Liver (tissue), 7 donors: ENCODE measurements at regions not wholly inside any gene's neighbourhood (a gene's known extent, or its start where the extent isn't known, plus 50 kb on each side); places are given as distances from the start of the nearest gene placed in this dataset.
"Not testable (repeated sequence)": the region's sequence is repeated elsewhere in the genome, so short reads cannot be mapped to it uniquely, and the experiment has no call there.

Experiments
- DNase-seq: peaks from one replicate; pipeline ENCODE4 v3.0.0-alpha.2; 2017; ENCODE audit warnings: low spot score
- H3K27ac ChIP-seq, 2 donors: one replicate each; pipeline ENCODE4 v1.7.0; 2013; ENCODE audit warnings: inconsistent platforms in 2 of 2, low read length in 2 of 2, control low read depth in 1 of 2, low read depth in 1 of 2, mild to moderate bottlenecking in 1 of 2
- H3K27me3 ChIP-seq, 4 donors: one replicate each; pipeline versions ENCODE4 v1.6.1 to v1.7.0; 2013; ENCODE audit warnings: low read length in 3 of 4, inconsistent platforms in 1 of 4, mild to moderate bottlenecking in 1 of 4, moderate library complexity in 1 of 4; ENCODE audit not compliant: control insufficient read depth in 4 of 4, insufficient read depth in 4 of 4
- H3K36me3 ChIP-seq, 4 donors: one replicate each; pipeline versions ENCODE4 v1.6.1 to v1.7.0; 2013; ENCODE audit warnings: low read length in 3 of 4, mild to moderate bottlenecking in 3 of 4, low read depth in 1 of 4, moderate library complexity in 1 of 4; ENCODE audit not compliant: control insufficient read depth in 4 of 4, insufficient read depth in 3 of 4
- H3K4me1 ChIP-seq, 4 donors: one replicate each; pipeline versions ENCODE4 v1.6.1 to v1.7.0; 2013; ENCODE audit warnings: low read length in 3 of 4, mild to moderate bottlenecking in 3 of 4, moderate library complexity in 1 of 4; ENCODE audit not compliant: control insufficient read depth in 4 of 4, insufficient read depth in 4 of 4
- H3K4me3 ChIP-seq, 3 donors: one replicate each; pipeline versions ENCODE4 v1.6.1 to v1.7.0; 2013; ENCODE audit warnings: low read length in 3 of 3, control low read depth in 1 of 3, low read depth in 1 of 3, mild to moderate bottlenecking in 1 of 3
- H3K9ac ChIP-seq, 2 donors: one replicate each; pipeline ENCODE4 v1.7.0; 2013; ENCODE audit warnings: low read length in 2 of 2, mild to moderate bottlenecking in 2 of 2, moderate library complexity in 2 of 2, control low read depth in 1 of 2, low read depth in 1 of 2
- H3K9me3 ChIP-seq, 4 donors: one replicate each; pipeline versions ENCODE4 v1.6.1 to v1.7.0; 2013; ENCODE audit warnings: low read length in 3 of 4; ENCODE audit not compliant: control insufficient read depth in 4 of 4
- ATF3 ChIP-seq: IDR thresholded peaks from 2 replicates; pipeline ENCODE4 v1.6.1; 2016; ENCODE audit warnings: antibody characterized with exemption
- EGR1 ChIP-seq, 2 donors: IDR thresholded peaks; 2 replicates each; pipeline ENCODE4 v1.6.1; 2016 to 2018; ENCODE audit warnings: antibody characterized with exemption in 2 of 2, low read depth in 2 of 2
- FOXA1 ChIP-seq: IDR thresholded peaks from 2 replicates; pipeline ENCODE4 v1.6.1; 2016; ENCODE audit warnings: antibody characterized with exemption
- FOXA2 ChIP-seq: IDR thresholded peaks from 2 replicates; pipeline ENCODE4 v1.6.1; 2016; ENCODE audit warnings: antibody characterized with exemption
- GABPA ChIP-seq, 2 donors: IDR thresholded peaks in 1 of 2; conservative IDR thresholded peaks in 1 of 2; 2 replicates each; pipeline ENCODE4 v1.6.1; 2016; ENCODE audit warnings: antibody characterized with exemption in 2 of 2, mild to moderate bottlenecking in 1 of 2, moderate library complexity in 1 of 2
- HNF4A ChIP-seq, 2 donors: conservative IDR thresholded peaks; 2 replicates each; pipeline ENCODE4 v1.6.1; 2016; ENCODE audit warnings: antibody characterized with exemption in 2 of 2, mild to moderate bottlenecking in 2 of 2
- HNF4G ChIP-seq: IDR thresholded peaks from 2 replicates; pipeline ENCODE4 v1.6.1; 2016; ENCODE audit warnings: antibody characterized with exemption
- MAX ChIP-seq: IDR thresholded peaks from 2 replicates; pipeline ENCODE4 v1.6.1; 2016; ENCODE audit warnings: antibody characterized with exemption
- NR2F2 ChIP-seq: IDR thresholded peaks from 2 replicates; pipeline ENCODE4 v1.6.1; 2016; ENCODE audit warnings: antibody characterized with exemption
- RAD21 ChIP-seq, 2 donors: IDR thresholded peaks; 2 replicates each; pipeline ENCODE4 v1.6.1; 2016; ENCODE audit warnings: antibody characterized with exemption in 2 of 2, mild to moderate bottlenecking in 2 of 2
- REST ChIP-seq: IDR thresholded peaks from 2 replicates; pipeline ENCODE4 v1.6.1; 2016; ENCODE audit warnings: antibody characterized with exemption, mild to moderate bottlenecking
- RXRA ChIP-seq, 2 donors: IDR thresholded peaks; 2 replicates each; pipeline ENCODE4 v1.6.1; 2017 to 2018; ENCODE audit warnings: antibody characterized with exemption in 2 of 2, mild to moderate bottlenecking in 1 of 2
- SP1 ChIP-seq: IDR thresholded peaks from 2 replicates; pipeline ENCODE4 v1.6.1; 2018; ENCODE audit warnings: antibody characterized with exemption, mild to moderate bottlenecking
- TAF1 ChIP-seq: conservative IDR thresholded peaks from 2 replicates; pipeline ENCODE4 v1.6.1; 2016; ENCODE audit warnings: antibody characterized with exemption, mild to moderate bottlenecking
- ZBTB33 ChIP-seq: IDR thresholded peaks from 2 replicates; pipeline ENCODE4 v1.6.1; 2016; ENCODE audit warnings: antibody characterized with exemption
- WGBS: extraction: QIAGEN DNeasy Blood & Tissue Kit; methylation state at CpG from one replicate; pipeline ENCODE4 v1.1.7; 2013; 5-methylcytosine and 5-hydroxymethylcytosine counted together
- donor health status: healthy.
- donor health status: healthy.
- donor health status: healthy.
- donor health status: healthy.

GRCh38 chr12:128033473-128033872, 233.5 kb upstream of the TMEM132C start:
- Histone ChIP-seq H3K27me3 (peaks cover 0 to 3% (median 0%) of the 10 kb centered on the region in 4 donors), H3K4me1 (no peaks in the 10 kb centered on the region), H3K27ac (no peak overlapping the region), H3K4me3 (no peak overlapping the region), H3K36me3 (no peaks in the 10 kb centered on the region), H3K9ac (no peak overlapping the region), H3K9me3 (peaks cover 0 to 3% (median 0%) of the 10 kb centered on the region in 4 donors)
- no peak for DNase-seq
- WGBS: 58% methylated on average over 2 of the region's 2 CpGs
- TF ChIP-seq MAX (no peak), REST (no peak), RXRA (IDR thresholded peaks at IDR 0.05) (no peak), ATF3 (no peak), NR2F2 (no peak), FOXA2 (no peak), RAD21 (IDR thresholded peaks at IDR 0.05) (no peak), ZBTB33 (no peak), EGR1 (IDR thresholded peaks at IDR 0.05; ENCODE audit: low read depth in 2 of 2) (no peak), SP1 (no peak), HNF4A (conservative IDR thresholded peaks at IDR 0.05) (no peak), GABPA (IDR thresholded peaks at IDR 0.05 in 1 of 2, conservative IDR thresholded peaks at IDR 0.05 in 1 of 2) (no peak), TAF1 (no peak), HNF4G (no peak), FOXA1 (no peak)

GRCh38 chr12:128040971-128041370, 226.0 kb upstream of the TMEM132C start:
- TF ChIP-seq RXRA (IDR thresholded peaks at IDR 0.05): no peak
- TF ChIP-seq RAD21 (IDR thresholded peaks at IDR 0.05): no peak
- no peak for TF ChIP-seq REST
- TF ChIP-seq ATF3: no peak
- no peak for TF ChIP-seq TAF1
- TF ChIP-seq NR2F2: no peak
- TF ChIP-seq FOXA1: no peak
- TF ChIP-seq SP1: no peak
- TF ChIP-seq HNF4A (conservative IDR thresholded peaks at IDR 0.05): no peak
- TF ChIP-seq HNF4G: no peak
- WGBS: 89% methylated on average over 4 of the region's 4 CpGs
- Histone ChIP-seq H3K36me3 (no peaks in the 10 kb centered on the region), H3K27ac (no peak overlapping the region), H3K4me1 (no peaks in the 10 kb centered on the region), H3K27me3 (peaks cover 0 to 3% (median 0%) of the 10 kb centered on the region in 4 donors), H3K9ac (no peak overlapping the region), H3K4me3 (no peak overlapping the region), H3K9me3 (no peaks in the 10 kb centered on the region)
- no peak for DNase-seq

GRCh38 chr12:128042283-128042682, 224.7 kb upstream of the TMEM132C start:
- H3K4me1 ChIP-seq, H3K27ac ChIP-seq, H3K4me3 ChIP-seq, DNase-seq, H3K9ac ChIP-seq, H3K27me3 ChIP-seq, H3K9me3 ChIP-seq, H3K36me3 ChIP-seq: not testable (repeated sequence)
- WGBS: 90% methylated on average over 10 of the region's 10 CpGs
